Osteocyte (in vitro differentiated cells): ENCODE measurements at regions not wholly inside any gene's neighbourhood (a gene's known extent, or its start where the extent isn't known, plus 50 kb on each side); places are given as distances from the start of the nearest gene placed in this dataset.

Experiments
- DNase-seq: peaks from one replicate; pipeline ENCODE4 v3.0.0; 2021; ENCODE audit warnings: mixed read lengths; ENCODE audit not compliant: unreplicated experiment; ENCODE audit errors: extremely low spot score
- H3K27ac Mint-ChIP-seq: one replicate; pipeline ENCODE4 v1.8.0; 2021; ENCODE audit warnings: mild to moderate bottlenecking, mixed read lengths; ENCODE audit not compliant: unreplicated experiment
- H3K27me3 Mint-ChIP-seq: one replicate; pipeline ENCODE4 v1.8.0; 2021; ENCODE audit warnings: mixed read lengths; ENCODE audit not compliant: unreplicated experiment
- H3K36me3 Mint-ChIP-seq: one replicate; pipeline ENCODE4 v1.8.0; 2021; ENCODE audit warnings: mixed read lengths; ENCODE audit not compliant: unreplicated experiment
- H3K4me1 Mint-ChIP-seq: one replicate; pipeline ENCODE4 v1.8.0; 2021; ENCODE audit warnings: mixed read lengths; ENCODE audit not compliant: unreplicated experiment
- H3K4me3 Mint-ChIP-seq: one replicate; pipeline ENCODE4 v1.8.0; 2021; ENCODE audit warnings: mild to moderate bottlenecking, moderate library complexity, mixed read lengths; ENCODE audit not compliant: unreplicated experiment
- H3K9me3 Mint-ChIP-seq: one replicate; pipeline ENCODE4 v1.8.0; 2021; ENCODE audit warnings: mixed read lengths; ENCODE audit not compliant: unreplicated experiment
- TF ChIP-seq, protein P1 (sequence below): fragments of 200-600 bp; sonication (generic); IDR thresholded peaks from 2 replicates; pipeline ENCODE4 v1.5.0; 2021; ENCODE audit warnings: antibody characterized with exemption, mild to moderate bottlenecking, moderate library complexity

DNA sequence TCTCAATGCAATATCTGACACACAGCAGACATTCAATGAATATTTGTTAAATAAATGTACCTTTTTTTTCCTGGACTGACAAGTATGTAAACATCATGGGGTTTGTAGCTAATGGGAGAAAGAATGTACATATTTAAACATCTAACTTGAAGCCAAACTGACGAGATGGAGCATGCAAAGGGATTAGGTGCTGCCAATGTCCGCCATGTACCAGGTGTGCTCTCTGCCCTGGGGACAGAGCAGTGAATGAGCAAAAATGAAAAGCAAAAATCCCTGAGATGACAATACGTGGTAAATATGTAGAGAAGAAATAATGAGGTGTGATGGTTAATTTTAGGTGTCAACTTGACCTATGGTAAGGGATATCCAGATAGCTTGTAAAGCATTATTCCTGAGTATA is 247.4 kb upstream of the CELF4 start:
- H3K4me3 Mint-ChIP-seq, result no peak overlapping the region
- no peaks in the 10 kb centered on the region for H3K27me3 Mint-ChIP-seq
- no peak for DNase-seq
- H3K36me3 Mint-ChIP-seq, result no peaks in the 10 kb centered on the region
- H3K27ac Mint-ChIP-seq, result no peak overlapping the region
- H3K4me1 Mint-ChIP-seq, result no peaks in the 10 kb centered on the region
- peaks cover 52% of the 10 kb centered on the region for H3K9me3 Mint-ChIP-seq
- TF ChIP-seq, protein P1, sequence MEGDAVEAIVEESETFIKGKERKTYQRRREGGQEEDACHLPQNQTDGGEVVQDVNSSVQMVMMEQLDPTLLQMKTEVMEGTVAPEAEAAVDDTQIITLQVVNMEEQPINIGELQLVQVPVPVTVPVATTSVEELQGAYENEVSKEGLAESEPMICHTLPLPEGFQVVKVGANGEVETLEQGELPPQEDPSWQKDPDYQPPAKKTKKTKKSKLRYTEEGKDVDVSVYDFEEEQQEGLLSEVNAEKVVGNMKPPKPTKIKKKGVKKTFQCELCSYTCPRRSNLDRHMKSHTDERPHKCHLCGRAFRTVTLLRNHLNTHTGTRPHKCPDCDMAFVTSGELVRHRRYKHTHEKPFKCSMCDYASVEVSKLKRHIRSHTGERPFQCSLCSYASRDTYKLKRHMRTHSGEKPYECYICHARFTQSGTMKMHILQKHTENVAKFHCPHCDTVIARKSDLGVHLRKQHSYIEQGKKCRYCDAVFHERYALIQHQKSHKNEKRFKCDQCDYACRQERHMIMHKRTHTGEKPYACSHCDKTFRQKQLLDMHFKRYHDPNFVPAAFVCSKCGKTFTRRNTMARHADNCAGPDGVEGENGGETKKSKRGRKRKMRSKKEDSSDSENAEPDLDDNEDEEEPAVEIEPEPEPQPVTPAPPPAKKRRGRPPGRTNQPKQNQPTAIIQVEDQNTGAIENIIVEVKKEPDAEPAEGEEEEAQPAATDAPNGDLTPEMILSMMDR, result no peak

DNA sequence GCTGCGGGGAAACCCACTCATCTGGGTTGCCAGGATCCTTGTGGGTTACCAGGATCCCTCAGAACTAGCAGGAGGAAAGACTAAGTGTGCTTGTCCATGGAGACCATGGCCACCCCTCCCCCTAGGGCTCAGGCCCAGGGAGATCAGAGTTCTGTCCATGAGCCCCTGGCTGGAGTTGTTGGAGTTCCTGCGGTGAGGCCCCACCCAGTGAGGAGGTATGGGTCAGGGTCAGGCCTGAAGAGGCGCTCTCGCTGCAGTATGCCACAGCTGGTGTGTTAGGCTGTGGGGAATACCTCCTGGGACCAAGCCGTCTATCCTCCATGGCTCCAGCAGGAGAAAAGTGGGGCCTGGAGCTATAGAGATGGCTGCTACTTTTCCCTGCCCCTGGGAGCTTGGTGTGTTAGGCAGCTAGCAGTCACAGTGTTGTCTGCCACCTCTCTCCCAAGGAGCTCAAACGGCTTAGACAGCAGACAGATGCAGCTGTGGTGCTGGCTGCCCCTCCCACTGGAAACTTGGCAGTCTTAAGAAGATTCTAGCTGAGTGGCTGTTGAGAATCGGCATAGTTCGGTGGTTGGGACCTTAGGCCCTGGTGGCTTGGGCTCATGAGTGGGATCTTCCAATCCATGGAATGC is 240.3 kb upstream of the CELF4 start:
- Mint-ChIP-seq H3K27ac (no peak overlapping the region), H3K9me3 (peaks cover 50% of the 10 kb centered on the region), H3K4me1 (no peaks in the 10 kb centered on the region), H3K4me3 (no peak overlapping the region), H3K27me3 (no peaks in the 10 kb centered on the region), H3K36me3 (no peaks in the 10 kb centered on the region)
- TF ChIP-seq, protein P1, result no peak
- no peak for DNase-seq

DNA sequence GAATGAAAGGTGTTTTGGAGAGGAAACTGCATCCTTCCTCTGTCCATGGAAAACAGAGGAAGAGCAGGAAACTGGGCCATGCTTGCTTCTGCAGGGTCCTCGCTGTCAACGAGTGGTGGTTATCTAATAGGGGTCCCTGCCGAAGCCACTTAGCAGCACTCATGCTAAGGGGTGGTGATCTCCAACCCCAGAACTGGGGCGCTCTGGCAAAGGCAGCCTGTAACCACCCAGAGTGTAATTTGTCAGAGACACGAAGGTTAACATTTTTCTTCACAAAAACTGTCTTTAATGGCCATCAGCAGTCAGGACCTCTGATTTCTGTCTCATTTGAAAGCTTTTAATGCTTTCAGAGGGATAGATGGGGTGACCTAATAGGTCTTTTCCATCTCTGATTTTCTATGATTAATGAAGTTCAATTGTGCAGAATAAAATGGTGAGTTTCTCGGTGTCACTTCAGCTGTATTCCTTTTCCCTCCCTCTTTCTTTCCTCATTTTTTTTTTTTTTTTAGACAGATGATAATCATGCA is 231.3 kb upstream of the CELF4 start:
- Mint-ChIP-seq H3K36me3 (no peaks in the 10 kb centered on the region), H3K27me3 (no peaks in the 10 kb centered on the region), H3K4me1 (no peaks in the 10 kb centered on the region), H3K4me3 (no peak overlapping the region), H3K9me3 (peaks cover 20% of the 10 kb centered on the region), H3K27ac (no peak overlapping the region)
- DNase-seq, result no peak
- TF ChIP-seq, protein P1, result no peak

DNA sequence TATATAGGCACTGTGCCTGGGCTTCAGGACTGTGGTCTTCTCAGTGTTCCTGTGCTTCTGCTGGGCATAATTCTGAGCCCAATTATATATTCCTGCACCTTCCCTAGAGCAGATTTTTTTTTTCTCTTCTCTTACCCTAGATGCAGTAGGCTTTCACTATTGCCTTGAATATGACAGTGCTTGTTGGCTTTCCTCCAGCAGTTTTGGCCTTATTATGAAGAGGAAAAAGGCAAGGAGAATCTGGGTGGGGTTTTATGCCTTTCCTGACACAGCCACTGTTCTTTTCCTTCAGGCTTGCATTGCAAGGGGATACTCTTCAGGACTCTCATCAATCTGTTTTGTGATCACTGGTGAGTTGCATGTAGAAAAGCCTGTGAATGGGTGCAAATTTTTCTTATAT is 221.9 kb upstream of the CELF4 start:
- no peak overlapping the region for H3K27ac Mint-ChIP-seq
- H3K9me3 Mint-ChIP-seq, result peaks cover 8% of the 10 kb centered on the region
- no peaks in the 10 kb centered on the region for H3K36me3 Mint-ChIP-seq
- H3K4me3 Mint-ChIP-seq, result no peak overlapping the region
- H3K4me1 Mint-ChIP-seq, result no peaks in the 10 kb centered on the region
- no peak for DNase-seq
- no peaks in the 10 kb centered on the region for H3K27me3 Mint-ChIP-seq
- TF ChIP-seq, protein P1, result no peak

DNA sequence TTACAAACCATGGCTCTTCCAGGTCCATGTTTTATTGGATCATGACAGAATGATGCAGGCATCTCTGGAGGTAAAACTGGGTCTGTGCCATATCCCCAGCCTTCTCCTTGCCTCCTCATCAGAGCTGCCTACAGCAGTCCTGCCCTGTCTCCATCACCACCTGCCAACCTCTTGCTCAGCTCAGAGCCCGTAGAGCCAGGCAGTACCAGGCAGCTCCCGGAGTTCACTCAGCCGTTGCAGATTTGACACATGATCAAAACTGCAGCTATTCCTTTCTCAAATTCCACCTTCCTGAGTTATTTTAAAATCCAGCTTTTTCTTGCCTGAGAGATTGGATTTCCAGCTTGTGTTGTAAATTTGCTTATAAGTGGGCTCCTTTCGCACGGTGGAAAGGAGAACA is 218.2 kb upstream of the CELF4 start:
- no peaks in the 10 kb centered on the region for H3K4me1 Mint-ChIP-seq
- no peak overlapping the region for H3K27ac Mint-ChIP-seq
- H3K36me3 Mint-ChIP-seq, result no peaks in the 10 kb centered on the region
- TF ChIP-seq, protein P1, result no peak
- H3K9me3 Mint-ChIP-seq, result peaks cover 3% of the 10 kb centered on the region
- H3K27me3 Mint-ChIP-seq, result no peaks in the 10 kb centered on the region
- no peak overlapping the region for H3K4me3 Mint-ChIP-seq
- DNase-seq, result no peak
